HG02970 (cell line): ENCODE measurements at regions not wholly inside any gene's neighbourhood (a gene's known extent, or its start where the extent isn't known, plus 50 kb on each side); places are given as distances from the start of the nearest gene placed in this dataset.

Experiments used
- ATAC-seq: cut with Tn5 transposase; IDR thresholded peaks from one replicate; pipeline ENCODE4 v1.9.1; 2021; ENCODE audit warnings: mild to moderate bottlenecking, moderate library complexity, moderate number of reproducible peaks; ENCODE audit not compliant: unreplicated experiment, low FRiP score

DNA sequence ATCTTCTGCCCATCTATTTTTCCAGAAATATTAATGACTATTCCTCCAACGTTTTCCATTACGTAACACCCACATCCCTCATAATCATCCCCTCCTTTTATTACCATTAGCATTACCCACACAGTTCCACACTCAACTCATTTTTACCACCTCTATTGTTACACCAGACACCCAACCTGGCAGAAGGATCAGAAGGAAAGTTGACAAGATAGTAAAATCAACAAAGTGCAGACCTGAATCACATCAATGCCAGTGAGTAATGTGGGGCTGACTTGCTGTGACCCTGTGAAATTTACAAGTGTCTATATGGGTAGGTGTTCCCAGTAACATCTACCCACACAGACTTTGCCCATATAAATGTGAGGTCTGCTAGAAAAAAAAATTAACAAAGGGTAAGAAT lies 568.2 kb downstream of the MAFB start:
- no peak for ATAC-seq

DNA sequence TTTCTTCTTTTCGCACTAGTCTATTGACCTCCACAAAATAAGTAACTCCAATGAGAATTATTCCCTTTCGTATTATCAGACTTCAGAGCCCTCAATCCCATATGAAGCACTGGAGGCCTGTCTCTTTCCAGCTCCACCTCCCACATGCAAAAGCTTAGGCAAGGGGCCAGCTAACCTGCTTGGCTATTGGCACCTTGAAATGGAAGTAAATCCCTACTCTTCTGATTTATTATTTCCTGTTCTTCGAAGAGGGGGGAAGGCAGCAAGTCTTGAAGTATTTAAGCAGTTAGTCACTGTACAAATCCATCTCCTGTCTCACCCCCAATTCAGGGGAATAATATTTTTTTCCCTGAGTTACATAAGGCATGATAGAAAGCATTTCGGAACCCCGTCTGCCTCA lies 577.8 kb downstream of the MAFB start:
- no peak for ATAC-seq

DNA sequence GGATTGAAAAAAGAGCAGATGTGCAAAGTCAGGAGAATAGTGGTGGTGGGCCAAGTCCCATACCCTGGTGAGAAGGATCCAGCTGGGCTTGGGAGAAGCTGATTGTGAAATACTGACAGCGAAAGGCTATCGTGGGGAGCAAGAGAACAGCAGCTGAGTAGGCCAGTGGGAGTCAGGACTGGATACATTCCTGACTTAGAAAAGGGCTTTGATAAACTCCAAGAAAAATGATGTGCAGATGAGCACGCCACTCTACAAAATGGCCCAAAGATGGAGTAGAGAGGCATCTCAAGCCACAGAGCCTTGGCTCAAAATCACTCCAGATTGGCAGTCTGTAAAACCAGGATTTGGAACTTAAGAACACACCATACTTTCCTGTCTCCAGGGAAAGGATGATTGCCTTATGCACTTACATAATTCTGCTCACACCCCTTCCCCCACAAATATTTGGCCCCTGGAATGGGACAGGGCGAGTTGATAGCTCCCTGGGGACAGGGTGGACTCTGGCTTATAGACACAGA lies 578.7 kb downstream of the MAFB start:
- no peak for ATAC-seq

DNA sequence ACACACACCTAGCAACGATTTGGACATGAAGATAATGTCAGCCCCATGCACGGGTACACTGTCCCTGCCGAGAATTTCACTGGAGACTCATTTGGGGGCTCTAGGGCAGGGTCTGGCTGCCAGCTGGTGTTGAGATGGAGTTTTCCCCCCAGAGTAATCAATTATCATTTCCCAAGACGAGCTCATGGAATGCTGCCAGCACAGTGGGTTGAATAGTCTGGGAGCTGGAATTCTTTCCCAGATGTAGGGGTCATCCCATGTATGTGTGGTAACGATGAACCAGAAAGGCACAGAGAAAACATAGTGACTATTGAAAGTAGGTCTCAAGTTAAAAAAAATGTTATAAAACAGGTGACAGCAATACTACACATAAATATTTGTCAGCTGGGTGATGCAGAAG lies 579.9 kb downstream of the MAFB start:
- no peak for ATAC-seq

DNA sequence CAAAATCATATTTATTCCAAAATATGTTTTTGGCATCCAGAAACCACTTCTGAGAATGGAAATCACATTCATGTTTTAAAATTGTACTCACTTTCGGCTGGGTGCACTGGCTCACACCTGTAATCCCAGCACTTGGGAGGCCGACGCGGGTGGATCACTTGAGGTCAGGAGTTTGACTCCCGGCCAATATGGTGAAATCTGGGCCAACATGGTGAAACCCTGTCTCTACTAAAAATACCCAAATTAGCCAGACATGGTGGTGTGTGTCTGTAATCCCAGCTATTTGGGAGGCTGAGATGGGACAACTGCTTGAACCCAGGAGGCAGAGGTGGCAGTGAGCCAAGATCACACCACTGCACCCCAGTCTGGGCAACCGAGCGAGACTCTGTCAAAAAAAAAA lies 580.7 kb downstream of the MAFB start:
- ATAC-seq = no peak

DNA sequence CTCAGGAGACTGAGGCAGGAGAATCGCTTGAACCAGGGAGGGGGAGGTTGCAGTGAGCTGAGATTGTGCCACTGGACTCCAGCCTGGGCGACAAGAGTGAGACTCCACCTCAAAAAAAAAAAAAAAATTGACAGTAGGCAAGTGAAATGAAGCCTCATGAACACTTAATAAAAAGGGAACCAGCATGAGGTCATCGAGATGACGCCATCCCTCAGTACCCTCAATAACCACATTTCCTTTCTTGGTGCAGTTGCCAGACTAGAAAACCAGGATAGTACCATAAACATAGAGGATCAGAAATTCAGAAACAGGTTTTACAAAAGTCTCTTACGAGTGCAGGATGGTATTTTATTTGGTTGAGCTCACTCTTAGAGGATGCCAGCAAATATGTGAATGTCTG lies 584.1 kb downstream of the MAFB start:
- no peak for ATAC-seq

- no peak for ATAC-seq
These were observed 585.6 kb downstream of the MAFB start for GRCh38 chr20:40103420-40103819.

DNA sequence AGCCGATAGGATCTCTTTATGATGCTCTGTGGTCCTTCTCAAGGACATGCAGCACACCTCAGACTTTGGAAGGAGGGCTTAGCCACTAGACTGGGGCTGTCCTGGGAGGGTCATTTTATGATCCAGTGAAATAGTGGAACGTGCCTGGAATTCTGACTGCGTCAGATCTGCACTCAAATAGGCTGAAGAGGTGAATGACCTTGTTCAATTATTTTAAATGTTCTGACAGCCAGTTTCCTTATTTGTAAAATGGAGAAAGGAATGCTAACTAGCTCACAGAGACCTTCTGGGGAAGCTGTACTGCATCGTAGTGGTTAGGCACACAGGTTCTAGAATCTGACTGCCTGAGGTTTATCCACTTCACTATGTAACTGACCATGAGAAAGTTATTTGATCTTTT lies 587.5 kb downstream of the MAFB start:
- ATAC-seq = no peak

GRCh38 chr20:40100261-40100660 lies 588.8 kb downstream of the MAFB start:
- no peak for ATAC-seq

DNA sequence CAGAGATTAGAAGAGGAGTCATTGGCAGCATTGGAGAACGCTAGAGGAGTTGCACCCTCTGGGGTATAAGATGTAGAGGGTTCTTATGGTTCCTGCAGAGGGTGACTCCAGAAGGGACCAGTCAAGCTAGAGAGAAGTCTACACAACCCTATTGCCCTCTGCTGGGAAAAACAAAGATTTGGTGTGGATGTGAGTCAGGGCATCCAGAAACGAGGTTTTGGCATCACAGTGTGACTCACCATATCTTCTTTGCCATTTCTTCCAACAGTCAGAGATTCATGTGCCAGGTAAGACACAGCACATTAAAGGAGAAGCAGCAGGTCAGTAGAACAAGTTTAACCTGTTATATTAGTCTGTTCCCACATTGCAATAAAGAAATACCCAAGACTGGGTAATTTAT lies 598.8 kb downstream of the MAFB start:
- no peak for ATAC-seq

- ATAC-seq = no peak
These were observed 601.5 kb downstream of the MAFB start for GRCh38 chr20:40087496-40087895.

DNA sequence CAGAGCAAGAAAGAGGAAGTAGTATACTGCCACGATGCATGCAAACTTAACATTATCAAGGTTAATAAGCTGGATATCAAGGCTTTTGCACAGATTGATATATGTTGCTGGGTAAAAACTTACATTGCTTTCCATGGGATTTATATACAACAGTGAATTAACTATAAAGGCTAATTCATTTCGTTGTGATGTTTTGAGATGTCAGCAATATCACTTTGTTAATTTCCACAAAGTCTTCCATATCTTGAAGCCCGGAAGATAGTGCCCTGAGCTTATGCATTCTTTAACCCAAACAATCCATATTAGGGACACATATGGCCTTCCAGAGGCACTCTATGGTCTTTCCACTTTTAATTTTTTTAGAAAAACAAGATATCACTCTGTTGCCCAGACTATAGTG lies 603.5 kb downstream of the MAFB start:
- no peak for ATAC-seq

GRCh38 chr20:40082436-40082835 lies 606.6 kb downstream of the MAFB start:
- ATAC-seq = no peak

DNA sequence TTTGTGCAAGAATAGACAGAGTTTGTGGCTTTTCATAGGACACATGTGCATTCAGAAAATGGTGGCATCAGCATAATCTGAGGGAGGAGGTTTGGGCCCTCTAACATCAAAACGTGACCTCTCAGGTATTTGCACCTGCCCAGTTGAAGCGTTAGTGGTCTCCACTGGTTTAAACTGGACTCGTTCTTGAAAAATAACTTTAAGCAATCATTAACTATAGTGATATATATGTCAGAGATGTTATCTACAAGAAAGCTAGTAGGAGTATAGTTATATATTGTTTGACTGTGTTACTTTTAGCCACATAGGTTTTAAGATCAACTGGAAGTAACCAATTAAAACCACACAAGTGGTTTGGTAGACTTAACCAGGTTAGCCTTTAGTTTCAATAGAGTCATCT lies 607.4 kb downstream of the MAFB start:
- no peak for ATAC-seq

DNA sequence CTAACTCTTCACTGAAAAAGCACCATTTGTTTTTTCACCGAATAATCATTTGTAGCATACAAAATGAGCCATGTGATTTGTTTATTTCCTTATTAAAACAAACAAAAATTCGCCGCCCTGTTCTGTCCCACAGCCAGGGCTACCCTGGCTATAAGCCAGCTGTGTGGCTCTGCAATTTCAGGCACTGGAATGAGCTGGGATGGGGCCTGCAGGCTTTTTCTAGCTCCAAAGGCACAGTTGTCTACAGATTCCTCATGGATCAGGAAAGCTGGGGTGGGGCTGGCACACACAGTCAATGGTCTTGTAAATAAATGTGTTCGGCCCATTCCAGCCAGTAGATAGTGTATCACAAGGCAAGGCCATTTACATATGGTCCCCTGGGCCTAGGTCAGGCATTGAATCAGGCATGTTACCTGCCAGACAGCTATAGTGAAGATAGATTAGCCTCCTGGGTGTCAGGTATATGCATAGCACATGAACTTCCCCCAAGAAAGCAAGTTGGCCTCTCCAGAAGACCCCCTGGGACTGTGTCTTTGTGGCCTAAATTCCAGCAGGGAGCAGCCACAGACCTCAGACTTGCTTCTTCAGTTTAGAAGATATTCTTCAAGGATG lies 608.9 kb downstream of the MAFB start:
- no peak for ATAC-seq

DNA sequence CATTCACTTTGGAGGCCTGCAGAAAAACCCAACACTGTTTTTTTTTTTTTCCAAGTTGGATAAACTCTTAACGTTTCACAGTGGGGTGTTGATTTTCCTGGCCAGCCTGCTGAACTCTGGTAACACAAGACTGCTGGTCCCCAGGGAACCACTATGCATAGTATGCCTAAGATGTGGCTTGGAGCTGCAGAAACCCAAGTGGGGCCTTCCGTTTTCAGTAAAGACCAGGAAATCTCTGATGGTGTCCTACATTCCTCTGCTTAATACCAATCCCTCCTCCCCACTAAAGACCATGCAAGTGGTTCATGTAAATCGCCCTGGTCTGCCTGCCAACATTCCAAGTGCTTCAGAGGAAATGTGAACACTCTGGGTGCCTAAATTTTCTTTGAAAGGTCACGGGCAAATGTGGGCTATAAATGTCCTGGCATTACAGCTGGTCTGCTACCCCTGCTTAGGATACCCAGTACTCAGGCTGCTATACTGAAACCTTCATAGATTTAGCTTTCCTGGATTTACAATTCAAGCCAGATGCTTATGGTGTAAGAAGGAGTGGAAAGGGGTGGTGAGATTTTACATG lies 615.4 kb downstream of the MAFB start:
- ATAC-seq = no peak

DNA sequence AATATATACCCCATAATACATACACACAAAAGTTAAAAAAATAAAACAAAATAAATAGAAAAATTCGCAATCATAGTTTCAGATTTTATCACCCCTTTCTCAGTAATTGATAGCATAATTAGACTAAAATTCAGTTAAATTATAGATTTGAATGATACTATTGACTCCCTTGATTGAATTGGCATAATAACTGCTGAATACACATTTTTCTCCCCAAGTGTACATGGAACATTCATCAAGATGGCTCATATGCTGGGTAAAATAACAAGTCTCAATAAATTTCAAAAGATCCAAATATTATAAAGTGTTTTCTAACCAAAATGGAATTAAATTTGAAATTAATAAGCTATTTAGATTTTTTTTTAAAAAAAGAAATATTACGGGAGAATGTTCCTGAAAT lies 616.1 kb downstream of the MAFB start:
- ATAC-seq = no peak

GRCh38 chr20:40056171-40056570 lies 632.9 kb downstream of the MAFB start:
- ATAC-seq = no peak

- ATAC-seq = no peak
These were observed 633.3 kb downstream of the MAFB start for GRCh38 chr20:40055711-40056110.

DNA sequence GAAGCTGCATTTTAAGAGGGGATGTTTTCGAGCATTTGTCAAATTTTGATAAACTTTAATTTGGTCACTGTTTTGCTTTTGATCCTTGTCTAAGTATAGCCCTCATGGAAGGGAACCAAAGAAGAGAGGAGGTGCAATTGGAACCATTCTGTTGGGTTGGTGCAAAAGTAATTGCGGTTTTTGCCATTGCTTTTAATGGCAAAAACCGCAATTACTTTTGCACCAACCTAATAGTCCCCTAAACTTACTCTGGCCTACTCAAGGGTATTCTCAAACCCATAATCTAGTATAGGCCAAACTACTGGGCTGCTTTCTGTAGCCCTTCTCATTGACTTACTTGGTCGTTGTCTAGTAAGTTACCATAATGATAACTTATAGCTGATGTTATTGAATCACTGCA lies 634.7 kb downstream of the MAFB start:
- no peak for ATAC-seq

DNA sequence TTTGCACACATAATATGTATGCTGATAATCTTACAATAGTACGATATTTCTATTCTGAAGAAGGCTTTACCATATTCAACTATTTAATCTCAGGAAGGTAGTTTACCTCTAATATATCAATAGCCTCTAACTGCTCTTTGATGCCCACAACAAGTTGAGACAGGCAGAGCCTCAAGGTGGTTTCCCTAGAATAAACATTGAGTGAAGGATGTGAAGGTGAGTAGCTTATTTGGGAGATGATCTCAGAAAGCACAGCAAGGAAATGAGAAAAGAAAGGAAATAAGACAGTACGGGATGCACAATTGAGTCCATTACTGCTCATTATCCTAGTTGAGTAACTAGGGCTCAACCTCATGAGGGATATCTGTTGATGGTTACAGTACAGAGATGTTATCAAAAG lies 638.4 kb downstream of the MAFB start:
- ATAC-seq = no peak

DNA sequence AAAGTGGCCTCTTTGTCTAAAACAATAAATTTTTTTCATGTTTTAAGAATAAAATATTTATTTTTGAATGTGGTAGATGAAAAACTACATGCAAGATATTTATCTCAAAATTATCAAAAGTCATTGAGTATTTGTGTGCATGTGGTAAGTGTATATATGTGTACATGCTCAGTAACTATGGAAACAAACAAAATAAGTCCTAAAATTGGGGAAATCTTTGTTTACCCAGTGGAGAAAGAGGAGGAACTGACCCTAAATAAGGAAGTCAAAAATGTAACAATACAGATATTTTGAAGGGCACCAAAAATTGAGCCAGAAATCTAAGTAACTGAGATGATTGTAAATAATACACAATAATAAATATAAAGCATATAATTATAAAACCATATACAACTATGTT lies 639.2 kb downstream of the MAFB start:
- no peak for ATAC-seq

DNA sequence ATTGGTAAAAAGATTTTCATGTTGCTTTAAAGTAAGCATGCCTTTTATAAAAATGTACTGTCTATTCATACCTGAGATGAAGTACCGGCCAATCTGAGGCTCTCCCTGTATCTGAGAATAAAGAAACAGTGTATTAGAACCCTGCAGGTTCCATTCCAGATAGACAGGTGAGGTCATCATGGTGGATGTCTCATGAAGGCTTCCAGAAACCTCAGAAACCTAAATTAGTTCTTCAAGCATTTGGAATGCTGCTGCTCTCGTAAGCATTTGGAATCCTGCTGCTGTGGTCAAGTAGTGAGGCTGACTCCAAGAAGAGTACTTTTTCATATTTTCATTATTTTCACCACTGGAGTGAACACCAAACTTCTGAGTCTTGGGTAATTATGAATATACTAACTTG lies 642.3 kb downstream of the MAFB start:
- ATAC-seq = no peak
